SK-N-SH (cell line): ENCODE measurements at regions not wholly inside any gene's neighbourhood (a gene's known extent, or its start where the extent isn't known, plus 50 kb on each side); places are given as distances from the start of the nearest gene placed in this dataset.

ENCODE experiments used
- CTCF ChIA-PET: fragments of 300-600, 350-600 bp; formaldehyde crosslinking; extraction: SDS; loops from one replicate; lab custom pipeline; 2021; lab: Yijun Ruan, JAX
- POLR2A ChIA-PET: fragments of 350-600 bp; sonication (Branson Sonifier 250); formaldehyde crosslinking; extraction: SDS; loops from one replicate; lab custom pipeline; 2020; ENCODE audit warnings: antibody characterized with exemption, inconsistent platforms; lab: Yijun Ruan, JAX
- DNase-seq: peaks from one replicate; pipeline ENCODE4 v3.0.0; 2012
- H2AFZ ChIP-seq: fragments of 200-600 bp; sonication (generic); 2 replicates; pipeline ENCODE4 v1.8.1; 2016; ENCODE audit warnings: antibody characterized with exemption, mild to moderate bottlenecking, low read depth
- H3F3A ChIP-seq: fragments of 200-600 bp; sonication (generic); replicated peaks from 2 replicates; pipeline ENCODE3; 2016; ENCODE audit warnings: antibody characterized with exemption, mild to moderate bottlenecking; ENCODE audit not compliant: insufficient read depth
- H3K27ac ChIP-seq, 2 experiments: fragments of 200-500 bp in 1 of 2; fragments of 200-600 bp in 1 of 2; sonication (Bioruptor generic) in 1 of 2; sonication (generic), shearing (Covaris generic) in 1 of 2; 2 replicates each; pipeline versions ENCODE4 v1.5.1 to v1.6.1; 2014 to 2016; ENCODE audit warnings: low read depth in 2 of 2, inconsistent platforms in 1 of 2, low read length in 1 of 2, mild to moderate bottlenecking in 1 of 2, mixed read lengths in 1 of 2
- H3K27me3 ChIP-seq: fragments of 200-600 bp; sonication (generic), shearing (Covaris generic); 2 replicates; pipeline ENCODE4 v1.6.1; 2016; ENCODE audit warnings: mixed run types; ENCODE audit not compliant: insufficient read depth
- H3K36me3 ChIP-seq, 2 experiments: fragments of 200-500 bp in 1 of 2; fragments of 200-600 bp in 1 of 2; sonication (Bioruptor generic) in 1 of 2; sonication (generic) in 1 of 2; replicated peaks in 1 of 2; 2 replicates each; pipeline versions ENCODE3 to v1.5.1; 2014 to 2016; ENCODE audit warnings: low read length in 1 of 2, mild to moderate bottlenecking in 1 of 2; ENCODE audit not compliant: insufficient read depth in 2 of 2, control insufficient read depth in 1 of 2
- H3K4me1 ChIP-seq, 2 experiments: fragments of 200-500 bp in 1 of 2; fragments of 200-600 bp in 1 of 2; sonication (Bioruptor generic) in 1 of 2; sonication (generic), shearing (Covaris generic) in 1 of 2; 2 replicates each; pipeline versions ENCODE4 v1.5.1 to v1.6.1; 2014 to 2016; ENCODE audit warnings: low read depth in 1 of 2, low read length in 1 of 2, mixed run types in 1 of 2; ENCODE audit not compliant: insufficient read depth in 2 of 2, control insufficient read depth in 1 of 2
- H3K4me2 ChIP-seq: fragments of 200-600 bp; sonication (generic), shearing (Covaris generic); 2 replicates; pipeline ENCODE4 v1.6.1; 2017; ENCODE audit warnings: mixed run types
- H3K4me3 ChIP-seq, 2 experiments: fragments of 200-500 bp in 1 of 2; fragments of 200-600 bp in 1 of 2; sonication (Bioruptor generic) in 1 of 2; sonication (generic), shearing (Covaris generic) in 1 of 2; 2 replicates each; pipeline versions ENCODE4 v1.5.1 to v1.8.1; 2014 to 2016; ENCODE audit warnings: low read depth in 2 of 2, inconsistent platforms in 1 of 2, low read length in 1 of 2, mild to moderate bottlenecking in 1 of 2, mixed read lengths in 1 of 2, moderate library complexity in 1 of 2
- H3K79me2 ChIP-seq: fragments of 200-600 bp; sonication (generic); 2 replicates; pipeline ENCODE4 v1.8.1; 2017; ENCODE audit warnings: mild to moderate bottlenecking; ENCODE audit not compliant: insufficient read depth
- H3K9ac ChIP-seq: fragments of 200-600 bp; sonication (generic); 2 replicates; pipeline ENCODE4 v1.6.1; 2017; ENCODE audit warnings: mixed run types
- H3K9me2 ChIP-seq: fragments of 200-600 bp; sonication (generic); 2 replicates; pipeline ENCODE4 v1.6.1; 2017; ENCODE audit warnings: mixed run types
- H3K9me3 ChIP-seq: fragments of 200-600 bp; sonication (generic); 2 replicates; pipeline ENCODE4 v1.6.1; 2017; ENCODE audit warnings: mixed run types, mild to moderate bottlenecking, moderate library complexity
- H4K20me1 ChIP-seq: fragments of 200-600 bp; sonication (generic); 2 replicates; pipeline ENCODE4 v1.6.1; 2017; ENCODE audit warnings: mild to moderate bottlenecking, mixed run types; ENCODE audit not compliant: insufficient read depth
- CTCF ChIP-seq: fragments of 200-600 bp; sonication (generic); IDR thresholded peaks from 2 replicates; pipeline ENCODE4 v1.6.1; 2017; ENCODE audit warnings: antibody characterized with exemption, mild to moderate bottlenecking, moderate library complexity
- ELF1 ChIP-seq: IDR thresholded peaks from 2 replicates; pipeline ENCODE4 v1.4.0; 2012
- EP300 ChIP-seq, 2 experiments: IDR thresholded peaks; 2 replicates each; pipeline versions ENCODE4 v1.4.0 to v1.6.1; 2012; ENCODE audit warnings: borderline replicate concordance in 1 of 2, low read depth in 1 of 2, low read length in 1 of 2
- FOSL2 ChIP-seq: IDR thresholded peaks from 2 replicates; pipeline ENCODE4 v1.4.0; 2012; ENCODE audit warnings: low read depth, mild to moderate bottlenecking, moderate library complexity, borderline replicate concordance
- GABPA ChIP-seq: IDR thresholded peaks from 2 replicates; pipeline ENCODE4 v1.4.0; 2012; ENCODE audit warnings: low read depth, mild to moderate bottlenecking
- IRF3 ChIP-seq: fragments of 150-350 bp; IDR thresholded peaks from 2 replicates; pipeline ENCODE4 v1.6.1; 2016; ENCODE audit warnings: mild to moderate bottlenecking, low read depth, low read length
- MXI1 ChIP-seq: IDR thresholded peaks from 2 replicates; pipeline ENCODE4 v1.6.1; 2012; ENCODE audit warnings: mild to moderate bottlenecking, low read depth, low read length, improper control_type of control experiment
- NRF1 ChIP-seq: IDR thresholded peaks from 2 replicates; pipeline ENCODE4 v1.6.1; 2012; ENCODE audit warnings: low read depth, mild to moderate bottlenecking, low read length
- PBX3 ChIP-seq: IDR thresholded peaks from 2 replicates; pipeline ENCODE4; 2012
- POLR2AphosphoS5 ChIP-seq: IDR thresholded peaks from 2 replicates; pipeline ENCODE4 v1.6.1; 2012; ENCODE audit warnings: low read depth, low read length
- RFX5 ChIP-seq: IDR thresholded peaks from 2 replicates; pipeline ENCODE4 v1.6.1; 2012; ENCODE audit warnings: mild to moderate bottlenecking, improper control_type of control experiment, low read length
- RXRA ChIP-seq: IDR thresholded peaks from 2 replicates; pipeline ENCODE4 v1.4.0; 2012; ENCODE audit warnings: low read depth, mild to moderate bottlenecking, borderline replicate concordance
- SIN3A ChIP-seq: IDR thresholded peaks from 2 replicates; pipeline ENCODE4 v1.6.1; 2012; ENCODE audit warnings: low read depth, mild to moderate bottlenecking, low read length, moderate library complexity, borderline replicate concordance
- SMC3 ChIP-seq: IDR thresholded peaks from 2 replicates; pipeline ENCODE4 v1.6.1; 2012; ENCODE audit warnings: low read depth, low read length, improper control_type of control experiment
- TCF12 ChIP-seq: IDR thresholded peaks from 2 replicates; pipeline ENCODE4 v1.4.0; 2012
- WGBS: methylation state at CpG from one replicate; pipeline ENCODE4 v1.1.6; 2017; ENCODE audit warnings: low lambda C conversion rate; 5-methylcytosine and 5-hydroxymethylcytosine counted together

- Histone ChIP-seq H3K27ac (no peak overlapping the region), H2AFZ (no peak overlapping the region), H3F3A (no peaks in the 10 kb centered on the region), H4K20me1 (no peaks in the 10 kb centered on the region), H3K4me1 (no peaks in the 10 kb centered on the region), H3K9me3 (no peaks in the 10 kb centered on the region), H3K9ac (no peak overlapping the region), H3K36me3 (no peaks in the 10 kb centered on the region), H3K4me3 (no peak overlapping the region), H3K4me2 (no peak overlapping the region), H3K79me2 (no peaks in the 10 kb centered on the region), H3K27me3 (no peaks in the 10 kb centered on the region), H3K9me2 (no peaks in the 10 kb centered on the region)
- 88% methylated on average over 1 of the region's 1 CpG for WGBS
- no peak for DNase-seq
- no peak for TF ChIP-seq ELF1
- TF ChIP-seq RXRA = no peak
- no peak for TF ChIP-seq PBX3
- TF ChIP-seq SMC3 = no peak
- no peak for TF ChIP-seq CTCF
- TF ChIP-seq SIN3A = no peak
- TF ChIP-seq FOSL2 = no peak
- no peak for TF ChIP-seq IRF3
- no peak for TF ChIP-seq RFX5
- CTCF ChIA-PET = no interaction called here
- POLR2A ChIA-PET = no interaction called here
Observed at GRCh38 chr18:56270671-56271250, 367.6 kb downstream of the TXNL1 start.

- Histone ChIP-seq H4K20me1 (no peaks in the 10 kb centered on the region), H2AFZ (no peak overlapping the region), H3F3A (no peaks in the 10 kb centered on the region), H3K4me3 (no peak overlapping the region), H3K79me2 (no peaks in the 10 kb centered on the region), H3K27ac (no peak overlapping the region), H3K4me2 (no peak overlapping the region), H3K4me1 (no peaks in the 10 kb centered on the region), H3K36me3 (no peaks in the 10 kb centered on the region), H3K9me2 (no peaks in the 10 kb centered on the region), H3K9me3 (no peaks in the 10 kb centered on the region), H3K9ac (no peak overlapping the region), H3K27me3 (no peaks in the 10 kb centered on the region)
- CTCF ChIA-PET = no interaction called here
- 60% methylated on average over 1 of the region's 1 CpG for WGBS
- TF ChIP-seq MXI1 = no peak
- TF ChIP-seq RFX5 = no peak
- no peak for TF ChIP-seq EP300 (IDR thresholded peaks at IDR 0.05; ENCODE audit: borderline replicate concordance in 1 of 2, low read depth in 1 of 2, low read length in 1 of 2)
- no peak for TF ChIP-seq PBX3
- no peak for TF ChIP-seq SIN3A
- no peak for TF ChIP-seq GABPA
- no peak for TF ChIP-seq POLR2AphosphoS5
- TF ChIP-seq NRF1 = no peak
- no peak for TF ChIP-seq TCF12
- DNase-seq = no peak
- POLR2A ChIA-PET = no interaction called here
Observed at GRCh38 chr18:56269958-56270357, 368.4 kb downstream of the TXNL1 start.
